ENCODE measurements at regions not wholly inside any gene's neighbourhood (a gene's known extent, or its start where the extent isn't known, plus 50 kb on each side); places are given as distances from the start of the nearest gene placed in this dataset.

DNA sequence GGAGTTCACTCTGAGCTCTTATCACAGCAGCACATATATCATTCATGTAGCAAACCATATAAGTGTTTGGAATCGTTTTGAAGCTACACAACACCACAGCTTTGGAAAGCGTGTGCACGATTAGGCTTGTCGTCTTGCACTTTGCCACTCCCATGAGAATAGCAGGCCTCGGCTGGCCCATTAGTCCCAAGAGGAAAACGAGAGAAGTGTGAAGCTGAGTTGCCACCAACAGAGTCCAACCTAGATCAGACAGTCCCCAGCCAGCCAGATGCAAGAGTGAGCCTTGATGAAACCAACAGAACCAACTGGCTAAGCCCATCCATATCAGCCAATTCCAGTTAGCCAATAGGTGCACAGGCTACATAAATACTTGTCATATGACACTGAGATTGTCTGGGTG lies 238.4 kb downstream of the C1orf94 start:
- TF ChIP-seq ZFP30 (CRISPR knock-in tag; IDR thresholded peaks at IDR 0.05): no peak
- TF ChIP-seq ESRRG (CRISPR knock-in tag; IDR thresholded peaks at IDR 0.05): no peak
- TF ChIP-seq PATZ1 (CRISPR knock-in tag; IDR thresholded peaks at IDR 0.05; ENCODE audit: borderline replicate concordance): no peak
- TF ChIP-seq ARNTL (CRISPR knock-in tag; IDR thresholded peaks at IDR 0.05; ENCODE audit: borderline replicate concordance, low read depth): no peak
- TF ChIP-seq GLIS3 (CRISPR knock-in tag; IDR thresholded peaks at IDR 0.05): no peak
- no peak for TF ChIP-seq TSHZ2 (CRISPR knock-in tag; IDR thresholded peaks at IDR 0.05)
- TF ChIP-seq ZNF70 (CRISPR knock-in tag; IDR thresholded peaks at IDR 0.05): no peak
- no peak for TF ChIP-seq SNAI2 (CRISPR knock-in tag; IDR thresholded peaks at IDR 0.05)
- no peak for TF ChIP-seq OSR1 (CRISPR knock-in tag; IDR thresholded peaks at IDR 0.05)
- TF ChIP-seq BACH2 (CRISPR knock-in tag; IDR thresholded peaks at IDR 0.05; ENCODE audit: borderline replicate concordance): no peak
- TF ChIP-seq ZNF565 (CRISPR knock-in tag; conservative IDR thresholded peaks at IDR 0.05; ENCODE audit: low read depth): no peak
- TF ChIP-seq ZNF8 (CRISPR knock-in tag; IDR thresholded peaks at IDR 0.05): no peak
- TF ChIP-seq RARB (CRISPR knock-in tag; IDR thresholded peaks at IDR 0.05): no peak
- no peak for TF ChIP-seq CSDC2 (CRISPR knock-in tag; IDR thresholded peaks at IDR 0.05)
